Right lobe of liver (tissue), 4 donors: ENCODE measurements at regions not wholly inside any gene's neighbourhood (a gene's known extent, or its start where the extent isn't known, plus 50 kb on each side); places are given as distances from the start of the nearest gene placed in this dataset.

ENCODE experiments used
- POLR2A ChIP-seq: fragments of 450-650 bp; IDR thresholded peaks from one replicate; pipeline ENCODE4 v1.6.1; 2017; ENCODE audit warnings: antibody characterized with exemption, mild to moderate bottlenecking
- TF ChIP-seq, protein P1 (sequence below), 4 donors: fragments of 200-600 bp in 3 of 4; fragments of 450-650 bp in 1 of 4; IDR thresholded peaks; one replicate each; pipeline versions ENCODE4 v1.5.1 to v1.8.0; 2016 to 2022; ENCODE audit warnings: antibody characterized with exemption in 4 of 4, mild to moderate bottlenecking in 2 of 4
- donor health status: DM: no; HTN: no; CAD: no.
- donor health status: DM: no; HTN: no; CAD: no.
- donor health status: DM: no; HTN: yes; CAD: no.

DNA sequence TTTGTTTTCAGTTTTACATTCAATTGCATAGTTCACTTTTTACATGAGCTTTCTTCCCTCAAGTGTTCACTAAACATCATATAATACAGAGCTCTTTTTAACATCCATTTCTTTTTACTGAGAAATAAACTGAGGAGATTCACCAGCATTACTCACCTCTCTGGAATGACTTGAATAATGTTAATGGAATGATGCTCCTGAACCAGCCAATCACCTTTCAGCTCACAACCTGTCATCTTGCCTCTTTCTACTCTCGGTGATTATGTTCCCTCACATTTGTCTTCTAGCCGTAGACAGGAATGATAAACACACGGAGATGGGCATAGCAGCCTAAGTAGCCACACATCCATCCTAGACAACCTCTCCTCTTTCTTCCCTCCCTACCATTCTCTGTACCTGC is 301.7 kb downstream of the PAX3 start:
- TF ChIP-seq, protein P1, sequence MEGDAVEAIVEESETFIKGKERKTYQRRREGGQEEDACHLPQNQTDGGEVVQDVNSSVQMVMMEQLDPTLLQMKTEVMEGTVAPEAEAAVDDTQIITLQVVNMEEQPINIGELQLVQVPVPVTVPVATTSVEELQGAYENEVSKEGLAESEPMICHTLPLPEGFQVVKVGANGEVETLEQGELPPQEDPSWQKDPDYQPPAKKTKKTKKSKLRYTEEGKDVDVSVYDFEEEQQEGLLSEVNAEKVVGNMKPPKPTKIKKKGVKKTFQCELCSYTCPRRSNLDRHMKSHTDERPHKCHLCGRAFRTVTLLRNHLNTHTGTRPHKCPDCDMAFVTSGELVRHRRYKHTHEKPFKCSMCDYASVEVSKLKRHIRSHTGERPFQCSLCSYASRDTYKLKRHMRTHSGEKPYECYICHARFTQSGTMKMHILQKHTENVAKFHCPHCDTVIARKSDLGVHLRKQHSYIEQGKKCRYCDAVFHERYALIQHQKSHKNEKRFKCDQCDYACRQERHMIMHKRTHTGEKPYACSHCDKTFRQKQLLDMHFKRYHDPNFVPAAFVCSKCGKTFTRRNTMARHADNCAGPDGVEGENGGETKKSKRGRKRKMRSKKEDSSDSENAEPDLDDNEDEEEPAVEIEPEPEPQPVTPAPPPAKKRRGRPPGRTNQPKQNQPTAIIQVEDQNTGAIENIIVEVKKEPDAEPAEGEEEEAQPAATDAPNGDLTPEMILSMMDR (IDR thresholded peaks at IDR 0.05), result no peak
- TF ChIP-seq POLR2A, result no peak
